Activated CD4-positive, alpha-beta T cell treated with anti-CD3 and anti-CD28 coated beads for 24 hours (primary cell): ENCODE measurements at regions not wholly inside any gene's neighbourhood (a gene's known extent, or its start where the extent isn't known, plus 50 kb on each side); places are given as distances from the start of the nearest gene placed in this dataset.

Experiments used
- DNase-seq, 2 donors: peaks; one replicate each; pipeline ENCODE4 v3.0.0-alpha.2; 2020; ENCODE audit warnings: low read depth in 2 of 2

DNA sequence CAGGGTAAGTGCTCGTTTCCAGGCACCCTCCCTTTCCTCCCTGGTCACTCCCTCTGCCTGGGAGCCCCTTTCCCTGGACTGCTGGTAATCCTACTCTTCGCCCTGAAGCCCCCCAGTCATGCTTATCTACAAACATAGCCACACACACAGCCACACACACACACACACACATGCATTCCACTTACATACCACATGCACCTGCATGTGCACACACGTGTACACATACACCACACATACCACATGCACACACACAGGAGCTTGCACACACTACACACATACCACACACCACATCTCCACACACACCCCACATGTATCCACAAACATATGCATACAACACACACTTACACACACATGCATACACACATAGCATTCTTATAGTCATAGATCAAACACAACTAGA lies 358.5 kb downstream of the GADD45G start:
- no peak for DNase-seq

GRCh38 chr9:89967527-89967926 lies 362.7 kb downstream of the GADD45G start:
- DNase-seq = no peak

DNA sequence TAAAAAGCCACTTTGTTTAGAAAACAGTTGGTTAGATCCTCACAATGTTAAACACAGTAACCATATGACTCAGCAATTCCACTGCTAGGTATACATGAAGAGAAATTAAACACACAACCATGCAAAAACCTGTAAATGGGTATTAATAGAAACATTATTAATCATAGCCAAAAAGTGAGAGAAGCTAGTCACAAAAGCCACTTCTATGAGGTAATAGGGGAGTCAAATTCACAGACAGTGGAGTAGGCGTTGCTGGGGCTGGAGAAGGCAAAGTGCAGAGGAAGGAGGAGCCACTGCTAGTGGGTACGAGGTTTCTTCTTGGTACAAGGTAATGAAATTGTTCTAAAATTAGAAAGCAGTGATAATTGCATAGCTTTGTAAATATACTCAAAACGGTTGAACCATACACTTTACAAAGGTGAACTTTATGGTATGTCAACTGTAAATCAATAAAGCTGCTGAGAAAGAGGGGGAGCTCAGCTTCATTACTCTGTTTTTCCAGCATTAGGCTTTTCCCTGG lies 364.4 kb downstream of the GADD45G start:
- DNase-seq = peak in 1 of 2 donors; percentile 35

DNA sequence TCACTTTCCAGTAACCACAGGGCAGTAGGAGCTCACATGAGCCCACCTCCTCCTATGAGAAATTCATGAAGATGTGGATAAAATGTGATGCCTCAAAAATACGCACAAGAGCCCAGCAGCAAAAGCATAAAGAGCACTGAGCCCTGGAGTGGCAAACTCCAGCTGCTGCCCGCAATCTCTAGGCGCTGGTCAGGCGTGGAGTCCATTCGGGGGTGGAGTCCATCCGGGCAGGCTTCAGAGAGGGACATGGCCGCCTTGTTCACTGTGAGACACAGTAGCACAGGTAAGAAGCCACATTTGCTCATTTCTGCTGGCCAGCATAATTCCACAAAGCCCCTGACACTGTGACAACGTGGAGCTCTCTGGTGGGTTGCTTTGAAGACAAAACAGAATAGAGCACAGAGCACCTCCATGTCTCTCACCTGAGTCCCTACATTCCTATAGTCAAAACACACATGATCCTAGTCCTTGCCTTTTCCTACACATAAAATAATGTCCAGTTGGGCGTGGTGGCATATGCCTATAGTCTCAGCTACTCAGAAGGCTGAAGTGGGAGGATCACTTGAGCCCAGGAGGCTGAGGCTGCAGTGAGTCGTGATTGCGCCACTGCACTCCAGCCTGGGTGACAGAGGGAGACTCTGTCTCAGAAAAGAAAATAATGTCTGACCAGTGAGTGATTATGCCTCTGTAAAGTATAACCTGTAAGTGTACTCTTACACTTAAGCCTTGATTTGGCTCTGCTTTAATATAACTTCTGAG lies 365.2 kb downstream of the GADD45G start:
- DNase-seq = no peak

DNA sequence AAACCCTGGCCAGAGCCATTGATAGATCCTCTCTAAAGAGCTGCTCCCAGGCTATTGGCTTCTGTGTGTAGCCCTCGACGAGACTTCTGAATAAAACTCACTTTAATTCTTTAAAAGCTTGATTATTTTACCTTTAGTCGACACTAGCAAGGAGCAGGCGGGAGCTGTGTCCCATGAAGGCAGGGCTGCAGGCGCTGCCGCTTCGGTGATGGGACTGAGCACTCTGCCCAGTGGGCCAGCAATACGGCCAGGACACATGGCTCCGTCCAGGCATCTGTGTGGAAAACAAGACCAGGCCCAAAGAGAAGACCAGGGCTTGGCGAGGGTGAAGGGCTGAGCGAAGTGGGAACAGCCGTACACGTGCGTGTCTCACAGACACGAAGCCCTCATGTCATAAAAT lies 365.9 kb downstream of the GADD45G start:
- DNase-seq = no peak

GRCh38 chr9:89972535-89972934 lies 367.7 kb downstream of the GADD45G start:
- DNase-seq = no peak

DNA sequence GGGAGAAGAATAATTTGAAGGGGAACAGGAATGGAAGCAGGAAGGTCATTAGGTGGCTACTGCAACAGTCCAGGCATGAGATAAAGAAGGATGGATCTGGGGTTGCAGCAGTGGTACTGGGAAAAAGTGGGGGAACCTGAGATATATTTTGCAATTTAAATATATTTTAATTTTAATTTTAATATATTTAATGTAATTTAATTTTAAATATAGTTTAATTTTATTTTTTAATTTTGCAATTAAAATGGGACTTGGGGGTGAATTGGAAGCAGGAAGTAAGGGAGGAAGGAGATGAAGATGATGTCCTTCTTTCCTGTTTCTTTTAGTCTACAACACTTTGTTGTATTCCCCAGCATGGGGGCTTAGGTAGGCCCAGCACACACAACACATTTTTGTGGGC lies 369.8 kb downstream of the GADD45G start:
- DNase-seq = no peak

- DNase-seq = no peak
Observed at GRCh38 chr9:89975024-89975423, 370.2 kb downstream of the GADD45G start.

- no peak for DNase-seq
Observed at GRCh38 chr9:89975630-89976029, 370.8 kb downstream of the GADD45G start.

DNA sequence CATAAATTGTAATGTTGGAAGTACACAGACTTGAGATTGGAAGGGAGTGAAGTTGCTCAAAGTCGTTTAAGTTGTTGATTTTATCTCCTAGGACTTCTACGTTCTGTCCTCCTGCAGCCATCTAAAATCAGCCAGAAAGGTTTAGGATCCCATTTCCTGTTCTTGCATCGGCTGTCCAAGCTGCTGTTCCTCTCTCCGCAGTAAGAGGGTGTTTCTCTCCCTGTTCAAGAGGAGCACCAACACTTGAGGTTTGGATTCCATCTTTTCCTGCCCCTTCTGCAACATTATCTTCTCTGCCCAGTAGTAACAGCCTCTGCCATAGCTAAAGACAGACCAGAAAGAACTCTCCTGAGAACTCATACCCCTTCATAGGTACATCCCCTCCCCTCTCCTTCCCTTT lies 373.4 kb downstream of the GADD45G start:
- no peak for DNase-seq

- no peak for DNase-seq
Observed at GRCh38 chr9:89980600-89980999, 375.8 kb downstream of the GADD45G start.

DNA sequence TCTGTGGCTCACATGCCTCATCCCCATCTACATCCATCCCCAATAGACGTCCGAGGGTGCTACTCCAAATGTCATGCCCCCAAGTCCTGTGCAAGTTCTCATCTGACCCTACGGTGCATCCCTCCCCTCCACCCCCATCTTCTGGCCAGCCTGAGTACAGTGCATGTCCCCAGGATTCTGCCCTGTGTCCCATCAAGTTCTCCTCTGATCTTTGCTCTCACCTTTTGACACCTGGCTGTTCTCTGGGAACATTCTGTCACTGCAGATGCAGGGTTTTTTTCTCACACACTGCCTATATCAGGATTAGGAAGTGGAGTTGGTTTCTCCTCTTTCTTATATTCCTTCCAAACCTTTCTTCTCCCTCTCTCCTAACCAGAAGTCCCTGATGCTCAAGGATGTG lies 377.2 kb downstream of the GADD45G start:
- DNase-seq = no peak

DNA sequence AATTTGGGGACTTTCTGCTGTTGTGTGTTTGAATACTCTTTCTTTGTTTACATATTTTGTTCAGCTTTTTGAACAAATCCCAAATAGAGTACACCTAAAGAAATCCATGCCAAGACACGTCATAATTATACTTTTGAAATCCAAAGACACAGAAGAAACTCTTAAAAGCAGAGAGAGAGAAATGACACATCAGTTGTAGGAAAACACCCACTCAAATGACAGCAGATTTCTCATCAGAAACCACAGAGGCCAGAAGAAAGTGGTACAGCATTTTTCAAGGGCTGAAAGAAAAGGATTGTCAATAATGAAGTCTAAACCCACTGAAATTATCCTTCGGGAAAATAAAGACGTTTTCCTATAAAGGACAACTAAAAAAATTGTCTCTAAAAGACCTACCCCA lies 378.6 kb downstream of the GADD45G start:
- DNase-seq = no peak

GRCh38 chr9:89984214-89984613 lies 379.4 kb downstream of the GADD45G start:
- DNase-seq = no peak

- DNase-seq = no peak
Observed at GRCh38 chr9:89985068-89985467, 380.3 kb downstream of the GADD45G start.

GRCh38 chr9:89986190-89986589 lies 381.4 kb downstream of the GADD45G start:
- peak in 1 of 2 donors; percentile 8 for DNase-seq

GRCh38 chr9:89988458-89988857 lies 383.6 kb downstream of the GADD45G start:
- DNase-seq = no peak

- no peak for DNase-seq
Observed at GRCh38 chr9:89991204-89991790, 386.5 kb downstream of the GADD45G start.

- DNase-seq = no peak
Observed at GRCh38 chr9:89992326-89993198, 387.8 kb downstream of the GADD45G start.

GRCh38 chr9:89993678-89994630 lies 389.1 kb downstream of the GADD45G start:
- no peak for DNase-seq

- no peak for DNase-seq
Observed at GRCh38 chr9:89994988-89995613, 390.3 kb downstream of the GADD45G start.
